ENCODE measurements at regions not wholly inside any gene's neighbourhood (a gene's known extent, or its start where the extent isn't known, plus 50 kb on each side); places are given as distances from the start of the nearest gene placed in this dataset.
"Not testable (repeated sequence)": the region's sequence is repeated elsewhere in the genome, so short reads cannot be mapped to it uniquely, and the experiment has no call there.

GRCh38 chr7:52269669-52270068 lies 765.8 kb upstream of the POM121L12 start:
- DNase-seq (ENCODE audit: low read depth) = no peak

- peak; percentile 9 for DNase-seq (ENCODE audit: low read depth)
Observed at GRCh38 chr7:52261057-52261456, 774.4 kb upstream of the POM121L12 start.

DNA sequence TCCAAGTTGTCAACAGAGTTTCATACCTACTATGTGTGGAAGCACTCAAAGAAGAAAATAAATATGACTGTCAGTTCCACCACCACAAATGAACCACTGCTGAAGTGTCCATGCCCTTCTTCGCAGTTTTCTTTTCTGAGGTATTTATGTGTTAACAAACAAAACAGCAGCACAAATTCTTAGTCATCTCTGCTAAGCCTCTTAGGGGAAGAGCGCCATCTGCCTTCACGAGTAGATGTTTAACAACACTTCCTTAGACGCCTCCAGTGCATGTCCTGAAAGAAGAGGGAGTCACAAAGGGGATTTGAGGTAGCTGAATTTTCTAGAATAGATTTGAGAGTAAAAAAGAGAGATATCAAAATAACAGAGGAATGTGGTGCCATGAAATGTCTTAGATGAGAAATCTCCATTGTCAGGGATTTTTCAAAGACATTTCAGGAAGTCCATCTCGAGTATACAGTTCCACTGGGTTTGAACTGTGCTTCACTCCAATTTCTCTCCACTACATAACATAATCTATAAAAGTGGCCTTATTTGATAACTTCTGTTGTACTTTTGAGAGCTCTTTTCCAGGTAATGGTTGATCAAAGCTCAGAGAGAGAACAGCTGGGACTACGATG lies 775.3 kb upstream of the POM121L12 start:
- DNase-seq (ENCODE audit: low read depth) = no peak

DNA sequence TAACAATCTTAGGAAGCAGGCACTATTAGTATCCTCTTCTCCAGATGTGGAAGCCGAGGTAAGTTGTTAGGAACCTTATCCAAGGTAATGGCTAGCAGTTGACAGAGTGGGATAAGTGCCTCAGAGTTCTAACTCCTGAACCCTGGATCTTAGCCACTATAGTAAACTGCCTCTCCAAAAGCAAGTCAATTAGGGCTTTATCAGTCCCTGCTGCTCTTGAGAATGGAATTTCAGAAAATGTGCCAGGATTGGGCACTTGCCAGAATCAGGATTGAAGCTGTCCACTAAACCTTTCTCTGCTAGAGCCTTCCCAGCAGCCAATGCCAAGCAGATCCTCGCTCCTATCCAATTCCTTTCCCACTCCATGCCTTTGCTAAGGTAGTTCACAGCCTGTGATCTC lies 777.5 kb upstream of the POM121L12 start:
- DNase-seq (ENCODE audit: low read depth) = no peak

- no peak for DNase-seq (ENCODE audit: low read depth)
Observed at GRCh38 chr7:52254396-52255010, 780.9 kb upstream of the POM121L12 start.

- DNase-seq (ENCODE audit: low read depth) = no peak
Observed at GRCh38 chr7:52253953-52254352, 781.5 kb upstream of the POM121L12 start.

DNA sequence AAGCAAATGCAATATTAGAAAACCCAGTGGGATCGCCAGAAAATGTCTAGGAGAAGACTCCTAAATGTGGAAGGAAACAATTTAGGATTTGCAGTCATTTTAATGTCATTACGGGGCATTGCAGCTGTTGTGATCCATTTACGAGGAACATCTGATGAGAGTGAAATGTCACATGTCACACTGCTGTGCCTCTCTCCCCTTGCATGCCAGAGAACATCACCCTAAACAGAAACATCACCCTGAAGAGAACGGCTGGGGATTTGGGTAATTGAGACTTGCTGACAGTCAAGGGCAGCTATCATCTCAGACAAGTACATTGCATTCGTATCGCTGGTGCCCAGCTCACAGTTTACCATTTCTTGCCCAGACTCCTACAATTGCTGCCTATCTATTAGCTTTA lies 785.7 kb upstream of the POM121L12 start:
- no peak for DNase-seq (ENCODE audit: low read depth)

GRCh38 chr7:52247518-52247917 lies 787.9 kb upstream of the POM121L12 start:
- no peak for DNase-seq (ENCODE audit: low read depth)

GRCh38 chr7:52243685-52244084 lies 791.7 kb upstream of the POM121L12 start:
- no peak for DNase-seq (ENCODE audit: low read depth)

GRCh38 chr7:52233248-52233647 lies 802.2 kb upstream of the POM121L12 start:
- DNase-seq (ENCODE audit: low read depth) = no peak

- DNase-seq (ENCODE audit: low read depth) = no peak
Observed at GRCh38 chr7:52211930-52212329, 823.5 kb upstream of the POM121L12 start.

DNA sequence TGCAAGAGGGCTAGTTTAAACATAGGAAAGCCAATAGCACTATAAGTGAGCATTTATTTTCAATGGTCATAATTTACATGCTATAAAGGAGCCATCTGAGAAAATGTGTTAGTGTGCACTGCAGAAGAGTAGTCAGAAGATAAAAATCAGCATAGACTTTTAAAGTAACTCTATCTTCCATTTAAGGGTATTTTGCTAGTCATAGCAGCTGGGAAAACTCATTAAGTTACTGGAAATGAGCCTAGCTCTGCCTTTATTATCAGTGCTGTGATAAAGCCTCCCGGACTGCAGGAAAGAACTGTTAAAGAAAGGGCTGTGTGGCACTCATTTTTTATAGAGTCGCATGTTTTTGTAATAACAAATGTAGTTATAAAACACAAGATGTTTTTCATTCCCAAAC lies 825.8 kb upstream of the POM121L12 start:
- no peak for DNase-seq (ENCODE audit: low read depth)

DNA sequence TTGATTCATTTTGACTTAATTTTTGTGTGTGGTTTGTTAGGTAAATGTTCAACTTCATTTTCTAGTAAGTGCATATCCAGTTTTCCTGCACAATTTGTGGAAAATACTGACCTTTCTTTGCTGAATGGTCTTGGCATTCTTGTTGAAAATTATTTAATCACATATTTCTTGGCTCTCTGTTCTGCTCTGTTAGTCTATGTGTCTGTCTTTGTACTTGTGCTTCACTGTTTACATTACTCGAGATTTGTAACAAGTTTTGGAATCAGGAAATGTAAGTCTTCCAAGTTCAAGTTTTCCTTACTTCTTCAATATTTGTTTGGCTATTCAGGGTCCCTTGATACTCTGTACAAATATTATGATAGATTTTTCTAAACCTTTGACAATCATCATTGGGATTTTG lies 838.2 kb upstream of the POM121L12 start:
- DNase-seq (ENCODE audit: low read depth) = no peak

DNA sequence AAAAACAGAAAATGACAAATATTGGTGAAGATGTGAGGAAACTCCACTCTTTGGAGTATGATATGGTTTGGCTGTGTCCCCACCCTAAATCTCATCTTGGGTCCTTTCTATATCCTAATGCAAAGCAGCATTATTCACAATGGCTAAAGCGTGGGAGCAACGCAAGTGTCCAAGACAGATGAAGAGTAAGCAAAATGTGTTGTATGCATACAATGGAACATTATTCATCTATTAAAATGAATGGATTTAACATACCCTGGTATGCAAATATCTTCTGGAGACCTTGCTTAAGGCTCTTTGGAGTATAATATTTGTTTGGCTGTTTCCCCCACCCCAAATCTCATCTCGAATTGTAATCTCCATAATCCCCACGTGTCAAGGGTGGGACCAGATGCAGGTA lies 839.8 kb upstream of the POM121L12 start:
- no peak for DNase-seq (ENCODE audit: low read depth)

GRCh38 chr7:52189153-52189778 lies 846.2 kb upstream of the POM121L12 start:
- no peak for DNase-seq (ENCODE audit: low read depth)

- DNase-seq (ENCODE audit: low read depth) = no peak
Observed at GRCh38 chr7:52184006-52184703, 851.3 kb upstream of the POM121L12 start.

- no peak for DNase-seq (ENCODE audit: low read depth)
Observed at GRCh38 chr7:52179934-52180333, 855.5 kb upstream of the POM121L12 start.

DNA sequence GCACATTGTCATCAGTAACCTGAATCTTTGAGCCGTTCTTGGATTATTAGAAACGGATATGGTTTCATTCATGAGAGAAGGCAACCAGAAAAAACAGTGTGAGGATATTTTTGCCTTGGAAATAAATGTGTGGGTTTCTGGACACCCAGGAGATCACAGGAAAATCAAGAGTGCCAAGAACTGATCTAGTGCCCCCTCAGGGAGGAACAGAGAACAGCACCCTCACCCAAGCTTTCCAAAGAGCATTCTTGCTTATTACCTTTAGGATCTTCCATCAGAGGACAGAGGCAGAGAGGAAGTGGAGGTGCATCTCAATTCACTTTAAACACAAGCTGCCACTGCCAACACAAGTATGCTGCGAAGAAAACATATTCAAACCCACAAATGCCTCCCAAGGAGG lies 851.5 kb upstream of the COBL start:
- DNase-seq (ENCODE audit: low read depth) = no peak

DNA sequence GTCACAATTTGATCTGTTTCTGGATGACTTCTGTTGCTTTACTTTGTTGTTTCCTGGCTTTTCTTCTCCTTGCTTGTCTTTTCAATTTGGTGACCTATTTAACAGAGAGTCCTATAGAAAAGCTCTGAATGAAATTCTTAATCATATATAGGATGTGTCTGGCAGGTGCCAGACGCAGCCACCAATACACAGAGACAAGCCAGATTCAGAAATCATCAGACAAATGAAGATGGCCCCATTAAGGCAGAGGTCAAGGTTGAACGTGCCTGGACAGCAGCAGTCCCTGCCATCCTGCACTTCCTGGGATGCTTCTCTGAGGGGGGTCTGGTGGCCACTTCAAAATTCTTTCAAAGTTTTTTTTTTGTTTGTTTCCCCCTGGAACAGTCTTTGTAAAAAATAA lies 846.7 kb upstream of the COBL start:
- no peak for DNase-seq (ENCODE audit: low read depth)

- no peak for DNase-seq (ENCODE audit: low read depth)
Observed at GRCh38 chr7:52161483-52161882, 844.9 kb upstream of the COBL start.

- not testable (repeated sequence) for DNase-seq (ENCODE audit: low read depth)
Observed at GRCh38 chr7:52159421-52159820, 842.8 kb upstream of the COBL start.

DNA sequence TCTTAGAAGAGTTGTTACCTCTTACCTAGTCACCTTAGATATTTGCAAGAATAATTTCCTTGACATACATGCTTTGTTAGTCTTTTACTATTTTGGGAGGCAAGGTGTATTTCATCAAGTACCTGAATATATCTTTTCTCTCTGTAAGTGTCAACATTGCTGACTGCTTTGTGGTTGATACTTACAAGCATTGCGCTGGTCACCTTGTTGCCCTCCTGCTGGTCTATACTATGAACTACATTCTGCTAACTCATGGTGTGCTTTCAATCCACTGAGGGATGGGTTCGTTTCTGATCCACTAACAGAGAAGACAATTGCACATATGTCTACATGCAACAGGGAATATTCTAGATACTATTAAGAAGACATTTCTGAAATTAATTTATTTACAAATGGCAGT lies 837.8 kb upstream of the COBL start:
- DNase-seq (ENCODE audit: low read depth) = no peak

DNA sequence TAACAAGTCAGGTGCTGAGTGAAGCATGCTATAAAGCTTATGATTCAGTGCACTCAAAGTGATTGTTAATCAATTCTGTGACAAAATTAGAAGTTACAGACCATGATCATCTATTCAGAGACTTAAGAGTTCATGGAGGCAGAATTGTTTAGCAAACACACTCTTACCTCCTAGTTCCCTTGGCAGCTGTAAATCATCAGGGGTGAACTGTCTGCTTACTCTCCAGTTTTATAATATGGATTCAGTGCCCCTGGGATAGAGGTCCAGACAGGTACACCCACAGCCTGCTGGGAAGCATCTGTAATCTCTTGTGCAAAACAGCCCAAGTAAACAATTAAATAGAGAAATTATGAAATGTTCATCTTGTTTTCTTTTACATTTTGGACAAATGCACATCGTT lies 835.0 kb upstream of the COBL start:
- no peak for DNase-seq (ENCODE audit: low read depth)

Data from renal cortical epithelial cell (primary cell).